KMS-11 (cell line): ENCODE measurements at regions not wholly inside any gene's neighbourhood (a gene's known extent, or its start where the extent isn't known, plus 50 kb on each side); places are given as distances from the start of the nearest gene placed in this dataset.

ENCODE experiments used
- H2AFZ ChIP-seq: fragments of 200-600 bp; sonication (generic); 2 replicates; pipeline ENCODE4 v1.6.1; 2016; ENCODE audit warnings: antibody characterized with exemption, mixed run types, low read depth
- H3K27ac ChIP-seq: fragments of 200-600 bp; sonication (generic); 2 replicates; pipeline ENCODE4 v1.6.1; 2016; ENCODE audit warnings: mild to moderate bottlenecking, mixed run types
- H3K27me3 ChIP-seq: fragments of 200-600 bp; sonication (generic); 2 replicates; pipeline ENCODE4 v1.6.1; 2017; ENCODE audit warnings: mild to moderate bottlenecking, low read depth, mixed run types, moderate library complexity; ENCODE audit not compliant: insufficient read depth
- H3K36me3 ChIP-seq: fragments of 200-600 bp; sonication (generic); 2 replicates; pipeline ENCODE4 v1.6.1; 2017; ENCODE audit warnings: mild to moderate bottlenecking, mixed run types; ENCODE audit not compliant: insufficient read depth
- H3K4me1 ChIP-seq: fragments of 200-600 bp; sonication (generic); 2 replicates; pipeline ENCODE4 v1.6.1; 2016; ENCODE audit warnings: mild to moderate bottlenecking, low read depth, mixed run types; ENCODE audit not compliant: poor library complexity, severe bottlenecking
- H3K4me2 ChIP-seq: fragments of 200-600 bp; sonication (generic); 2 replicates; pipeline ENCODE4 v1.7.0; 2016; ENCODE audit warnings: mild to moderate bottlenecking, mixed run types
- H3K4me3 ChIP-seq: fragments of 200-600 bp; sonication (generic); IDR thresholded peaks from 2 replicates; pipeline ENCODE4 v1.6.1; 2017; ENCODE audit warnings: low read depth, low read length, mixed read lengths; ENCODE audit not compliant: insufficient read depth
- H3K79me2 ChIP-seq: fragments of 200-600 bp; sonication (generic); 2 replicates; pipeline ENCODE4 v1.6.1; 2016; ENCODE audit warnings: low read depth, mixed run types; ENCODE audit not compliant: insufficient read depth
- H3K9ac ChIP-seq: fragments of 200-600 bp; sonication (generic); 2 replicates; pipeline ENCODE4 v1.6.1; 2016; ENCODE audit warnings: mild to moderate bottlenecking, mixed run types
- H4K20me1 ChIP-seq: fragments of 200-600 bp; sonication (generic); 2 replicates; pipeline ENCODE4 v1.6.1; 2016; ENCODE audit warnings: mild to moderate bottlenecking, mixed run types; ENCODE audit not compliant: insufficient read depth
- TF ChIP-seq, protein P1 (sequence below): fragments of 200-600 bp; sonication (generic); conservative IDR thresholded peaks from 2 replicates; pipeline ENCODE4 v1.6.1; 2017; ENCODE audit warnings: low read depth, mild to moderate bottlenecking, antibody characterized with exemption, low read length, moderate library complexity, mixed read lengths

DNA sequence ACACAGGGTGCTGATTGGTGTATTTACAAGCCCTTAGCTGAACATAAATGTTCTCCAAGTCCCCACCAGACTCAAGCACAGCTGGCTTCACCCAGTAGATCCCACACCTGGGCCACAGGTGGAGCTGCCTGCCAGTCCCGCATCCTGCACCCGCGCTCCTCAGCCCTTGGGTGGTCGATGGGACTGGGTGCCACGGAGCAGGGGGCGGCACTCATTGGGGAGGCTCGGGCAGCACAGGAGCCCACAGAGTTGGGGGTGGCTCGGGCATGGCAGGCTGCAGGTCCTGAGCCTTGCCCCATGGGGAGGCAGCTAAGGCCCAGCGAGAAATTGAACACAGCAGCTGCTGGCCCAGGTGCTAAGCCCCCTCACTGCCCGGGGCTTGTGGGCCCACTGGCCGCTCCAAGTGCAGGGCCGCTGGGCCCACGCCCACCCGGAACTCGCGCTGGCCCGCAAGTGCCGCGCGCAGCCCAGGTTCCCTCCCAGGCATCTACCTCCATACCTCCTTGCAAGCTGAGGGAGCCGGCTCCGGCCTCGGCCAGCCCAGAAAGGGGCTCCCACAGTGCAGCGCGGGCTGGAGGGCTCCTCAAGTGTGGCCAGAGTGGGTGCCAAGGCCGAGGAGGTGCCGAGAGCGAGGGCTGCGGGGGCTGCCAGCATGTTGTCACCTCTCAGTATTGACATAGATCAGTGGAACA is 442.7 kb downstream of the OCA2 start:
- no peak overlapping the region for H3K9ac ChIP-seq
- H3K27me3 ChIP-seq, result no peaks in the 10 kb centered on the region
- no peak overlapping the region for H2AFZ ChIP-seq
- H3K36me3 ChIP-seq, result no peaks in the 10 kb centered on the region
- no peak overlapping the region for H3K4me3 ChIP-seq
- no peak overlapping the region for H3K27ac ChIP-seq
- H3K4me2 ChIP-seq, result no peak overlapping the region
- H4K20me1 ChIP-seq, result no peaks in the 10 kb centered on the region
- TF ChIP-seq, protein P1, sequence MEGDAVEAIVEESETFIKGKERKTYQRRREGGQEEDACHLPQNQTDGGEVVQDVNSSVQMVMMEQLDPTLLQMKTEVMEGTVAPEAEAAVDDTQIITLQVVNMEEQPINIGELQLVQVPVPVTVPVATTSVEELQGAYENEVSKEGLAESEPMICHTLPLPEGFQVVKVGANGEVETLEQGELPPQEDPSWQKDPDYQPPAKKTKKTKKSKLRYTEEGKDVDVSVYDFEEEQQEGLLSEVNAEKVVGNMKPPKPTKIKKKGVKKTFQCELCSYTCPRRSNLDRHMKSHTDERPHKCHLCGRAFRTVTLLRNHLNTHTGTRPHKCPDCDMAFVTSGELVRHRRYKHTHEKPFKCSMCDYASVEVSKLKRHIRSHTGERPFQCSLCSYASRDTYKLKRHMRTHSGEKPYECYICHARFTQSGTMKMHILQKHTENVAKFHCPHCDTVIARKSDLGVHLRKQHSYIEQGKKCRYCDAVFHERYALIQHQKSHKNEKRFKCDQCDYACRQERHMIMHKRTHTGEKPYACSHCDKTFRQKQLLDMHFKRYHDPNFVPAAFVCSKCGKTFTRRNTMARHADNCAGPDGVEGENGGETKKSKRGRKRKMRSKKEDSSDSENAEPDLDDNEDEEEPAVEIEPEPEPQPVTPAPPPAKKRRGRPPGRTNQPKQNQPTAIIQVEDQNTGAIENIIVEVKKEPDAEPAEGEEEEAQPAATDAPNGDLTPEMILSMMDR, result no peak
- no peaks in the 10 kb centered on the region for H3K79me2 ChIP-seq
- no peaks in the 10 kb centered on the region for H3K4me1 ChIP-seq

DNA sequence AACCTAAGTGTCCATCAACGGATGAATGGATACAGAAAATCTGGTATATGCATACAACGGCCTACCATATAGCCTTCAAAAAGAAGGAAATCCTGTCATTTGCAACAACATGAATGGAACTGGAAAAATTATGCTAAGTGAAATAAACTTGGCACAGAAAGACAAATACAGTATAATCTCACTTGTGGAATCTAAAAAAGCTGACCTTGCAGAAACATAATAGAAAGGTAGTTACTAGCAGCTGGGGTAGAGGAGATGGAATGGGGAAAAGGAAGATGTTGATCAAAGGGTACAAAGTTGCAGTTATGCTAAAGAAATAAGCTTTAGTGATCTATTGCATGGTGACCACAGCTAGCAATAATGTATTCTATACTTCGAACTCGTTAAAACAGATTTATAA is 444.1 kb downstream of the OCA2 start:
- Histone ChIP-seq H3K4me2 (no peak overlapping the region), H4K20me1 (no peaks in the 10 kb centered on the region), H3K27me3 (no peaks in the 10 kb centered on the region), H3K4me3 (no peak overlapping the region), H3K79me2 (no peaks in the 10 kb centered on the region), H3K9ac (no peak overlapping the region), H2AFZ (no peak overlapping the region), H3K36me3 (no peaks in the 10 kb centered on the region), H3K4me1 (no peaks in the 10 kb centered on the region), H3K27ac (no peak overlapping the region)
- TF ChIP-seq, protein P1, result no peak

DNA sequence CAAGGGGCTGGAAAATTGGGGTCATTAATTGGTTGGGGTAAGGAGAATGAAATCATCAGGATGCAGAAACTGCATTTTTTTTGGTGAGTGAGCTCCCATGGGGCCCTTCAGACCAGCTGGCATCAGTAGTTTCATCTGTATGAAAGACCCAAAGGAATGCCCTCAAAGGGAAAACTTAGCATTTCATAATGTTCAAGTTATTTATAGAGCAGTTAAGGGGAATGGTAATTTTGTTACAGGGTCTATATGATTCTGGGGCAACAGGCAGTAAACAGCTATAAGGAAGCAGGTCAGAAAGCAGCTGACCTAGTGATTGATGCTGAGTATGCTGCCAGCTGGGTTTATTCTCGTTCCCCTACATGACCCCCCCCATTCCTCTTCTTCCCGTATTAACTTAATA is 448.9 kb downstream of the OCA2 start:
- no peaks in the 10 kb centered on the region for H3K79me2 ChIP-seq
- no peak overlapping the region for H3K27ac ChIP-seq
- H3K4me3 ChIP-seq, result no peak overlapping the region
- H4K20me1 ChIP-seq, result no peaks in the 10 kb centered on the region
- H3K9ac ChIP-seq, result no peak overlapping the region
- TF ChIP-seq, protein P1, result no peak
- H3K4me2 ChIP-seq, result no peak overlapping the region
- H3K36me3 ChIP-seq, result no peaks in the 10 kb centered on the region
- H3K27me3 ChIP-seq, result no peaks in the 10 kb centered on the region
- H2AFZ ChIP-seq, result no peak overlapping the region
- no peaks in the 10 kb centered on the region for H3K4me1 ChIP-seq

DNA sequence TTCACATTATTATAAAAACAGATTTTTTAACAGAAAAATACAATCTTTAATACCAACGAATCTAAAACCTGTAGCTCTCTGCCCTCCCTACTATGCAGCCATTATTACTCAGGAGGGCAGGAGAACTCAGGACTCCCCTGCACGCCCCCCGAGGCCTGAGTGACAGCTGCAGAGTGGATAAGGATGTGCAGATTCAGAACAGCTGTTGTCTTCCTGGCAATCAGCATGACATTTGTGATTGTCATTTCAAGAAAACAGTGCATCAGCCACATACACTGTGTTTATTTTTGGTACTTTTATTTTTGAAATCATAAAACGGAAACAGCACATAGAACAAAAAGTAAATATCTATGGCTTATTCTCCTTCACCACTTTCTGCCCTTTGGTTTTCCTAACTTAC is 450.8 kb downstream of the OCA2 start:
- Histone ChIP-seq H3K4me2 (no peak overlapping the region), H3K27ac (no peak overlapping the region), H3K36me3 (no peaks in the 10 kb centered on the region), H3K79me2 (no peaks in the 10 kb centered on the region), H3K4me3 (no peak overlapping the region), H3K4me1 (no peaks in the 10 kb centered on the region), H2AFZ (no peak overlapping the region), H4K20me1 (no peaks in the 10 kb centered on the region), H3K9ac (no peak overlapping the region), H3K27me3 (no peaks in the 10 kb centered on the region)
- TF ChIP-seq, protein P1, result no peak
